ENCODE measurements at regions not wholly inside any gene's neighbourhood (a gene's known extent, or its start where the extent isn't known, plus 50 kb on each side); places are given as distances from the start of the nearest gene placed in this dataset.

DNA sequence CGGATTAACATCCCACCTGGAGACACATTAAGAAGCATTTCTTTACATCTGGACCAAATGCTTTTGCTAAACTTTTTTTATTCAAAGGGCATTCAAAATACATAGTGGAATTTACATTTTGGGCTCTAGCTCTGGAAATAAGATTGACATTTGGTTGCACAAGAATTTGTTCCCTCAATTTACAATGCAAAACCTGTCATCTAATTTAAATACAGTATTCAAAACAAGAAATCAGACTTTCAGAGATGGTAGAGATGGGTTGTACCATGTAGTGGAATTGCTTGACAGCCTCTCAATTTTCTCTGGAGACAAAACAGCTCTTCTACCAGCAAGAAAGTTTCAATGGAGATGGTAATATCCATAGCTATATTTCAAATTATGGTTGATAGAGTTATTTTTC lies 275.8 kb downstream of the ATP23 start:
- Histone ChIP-seq H3K27ac (replicated peaks) (no peak overlapping the region), H3K4me3 (replicated peaks; ENCODE audit: insufficient read depth, low read length) (no peak overlapping the region), H3K27me3 (ENCODE audit: insufficient read depth, poor library complexity, severe bottlenecking) (no peaks in the 10 kb centered on the region)
- no peak for DNase-seq (ENCODE audit: low read depth in 1 of 2, low spot score in 1 of 2)
- no peak for TF ChIP-seq REST (IDR thresholded peaks at IDR 0.05; ENCODE audit: insufficient replicate concordance, low read depth)
- no peak for TF ChIP-seq CTCF (IDR thresholded peaks at IDR 0.05; ENCODE audit: insufficient read depth, low read length)
- no peak for TF ChIP-seq SPI1 (IDR thresholded peaks at IDR 0.05; ENCODE audit: borderline replicate concordance, low read depth)
- no peak for TF ChIP-seq POLR2AphosphoS5 (IDR thresholded peaks at IDR 0.05; ENCODE audit: low read depth)
- no peak for TF ChIP-seq GABPA (IDR thresholded peaks at IDR 0.05; ENCODE audit: low read depth)

- Histone ChIP-seq H3K27me3 (ENCODE audit: insufficient read depth, poor library complexity, severe bottlenecking) (no peaks in the 10 kb centered on the region), H3K27ac (replicated peaks) (no peak overlapping the region)
- TF ChIP-seq POLR2AphosphoS5 (IDR thresholded peaks at IDR 0.05; ENCODE audit: low read depth) (no peak), CTCF (IDR thresholded peaks at IDR 0.05; ENCODE audit: insufficient read depth, low read length) (no peak), REST (IDR thresholded peaks at IDR 0.05; ENCODE audit: insufficient replicate concordance, low read depth) (no peak), SPI1 (IDR thresholded peaks at IDR 0.05; ENCODE audit: borderline replicate concordance, low read depth) (no peak), GABPA (IDR thresholded peaks at IDR 0.05; ENCODE audit: low read depth) (no peak)
These were observed 283.3 kb downstream of the ATP23 start for GRCh38 chr12:58224536-58225105.

DNA sequence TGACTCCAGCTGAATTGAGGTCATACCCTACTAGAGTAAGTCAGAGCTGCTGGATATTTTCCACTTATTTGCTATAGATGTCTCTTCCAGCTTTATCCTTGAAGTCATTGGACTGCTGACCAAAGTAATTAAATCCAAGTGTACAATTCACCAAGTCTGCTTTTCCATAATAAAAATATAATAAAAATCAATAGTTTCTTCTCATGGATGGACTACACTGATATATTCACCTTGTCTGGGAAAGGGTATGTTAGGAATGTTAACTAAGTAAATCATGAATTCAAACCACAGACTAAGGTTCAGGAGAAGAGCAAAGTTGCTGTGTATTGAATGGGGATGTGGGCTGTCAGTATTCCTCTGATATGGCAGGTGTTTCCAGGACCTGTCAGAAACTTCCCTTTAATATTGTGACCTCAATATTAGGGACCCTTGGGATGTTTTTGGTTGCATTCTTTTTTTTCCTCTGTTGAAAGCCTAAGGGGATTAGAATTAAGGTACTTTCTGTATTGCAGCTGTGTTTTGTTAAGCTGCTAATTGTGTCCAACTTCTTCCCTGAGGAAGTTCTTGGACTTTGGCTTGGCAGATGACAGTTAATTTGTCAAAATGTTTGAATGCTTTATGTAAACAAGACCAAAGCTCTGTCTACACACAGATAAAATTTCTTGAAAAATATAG lies 284.0 kb downstream of the ATP23 start:
- no peak for DNase-seq (ENCODE audit: low read depth in 1 of 2, low spot score in 1 of 2)
- Histone ChIP-seq H3K27me3 (ENCODE audit: insufficient read depth, poor library complexity, severe bottlenecking) (no peaks in the 10 kb centered on the region), H3K4me3 (replicated peaks; ENCODE audit: insufficient read depth, low read length) (no peak overlapping the region), H3K27ac (replicated peaks) (no peak overlapping the region)
- TF ChIP-seq REST (IDR thresholded peaks at IDR 0.05; ENCODE audit: insufficient replicate concordance, low read depth) = no peak
- TF ChIP-seq SPI1 (IDR thresholded peaks at IDR 0.05; ENCODE audit: borderline replicate concordance, low read depth) = no peak
- no peak for TF ChIP-seq GABPA (IDR thresholded peaks at IDR 0.05; ENCODE audit: low read depth)
- TF ChIP-seq CTCF (IDR thresholded peaks at IDR 0.05; ENCODE audit: insufficient read depth, low read length) = no peak
- no peak for TF ChIP-seq POLR2AphosphoS5 (IDR thresholded peaks at IDR 0.05; ENCODE audit: low read depth)

More at GRCh38 chr12:58224536-58225105, 283.3 kb downstream of the ATP23 start:
- no peak for DNase-seq (ENCODE audit: low read depth in 1 of 2, low spot score in 1 of 2)
- H3K4me3 ChIP-seq (replicated peaks; ENCODE audit: insufficient read depth, low read length) = no peak overlapping the region

All from HL-60 (cell line).